ENCODE measurements at regions not wholly inside any gene's neighbourhood (a gene's known extent, or its start where the extent isn't known, plus 50 kb on each side); places are given as distances from the start of the nearest gene placed in this dataset.

DNA sequence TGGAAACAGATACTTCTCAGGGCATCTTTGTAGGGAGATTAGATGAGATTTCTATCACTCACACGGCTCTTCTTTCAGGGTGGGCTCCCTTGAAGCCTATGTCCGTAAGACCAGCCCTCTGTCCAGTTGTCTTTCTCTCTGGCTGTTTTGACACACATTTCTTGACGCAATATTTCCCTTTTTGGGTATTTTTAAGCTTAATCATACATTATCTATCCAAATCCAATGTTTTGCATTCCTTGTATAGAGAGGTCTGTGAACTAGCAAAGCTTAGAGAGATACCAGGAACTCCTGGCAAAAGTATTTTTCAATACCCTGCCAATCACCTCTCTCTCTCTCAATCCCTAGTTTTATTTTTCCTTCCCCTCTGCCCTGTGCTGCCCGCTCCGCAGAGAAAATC lies 79.3 kb downstream of the EOMES start:
- no peak overlapping the region for H3K27ac Mint-ChIP-seq (ENCODE audit: low read depth, unreplicated experiment)
- TF ChIP-seq, protein P1, sequence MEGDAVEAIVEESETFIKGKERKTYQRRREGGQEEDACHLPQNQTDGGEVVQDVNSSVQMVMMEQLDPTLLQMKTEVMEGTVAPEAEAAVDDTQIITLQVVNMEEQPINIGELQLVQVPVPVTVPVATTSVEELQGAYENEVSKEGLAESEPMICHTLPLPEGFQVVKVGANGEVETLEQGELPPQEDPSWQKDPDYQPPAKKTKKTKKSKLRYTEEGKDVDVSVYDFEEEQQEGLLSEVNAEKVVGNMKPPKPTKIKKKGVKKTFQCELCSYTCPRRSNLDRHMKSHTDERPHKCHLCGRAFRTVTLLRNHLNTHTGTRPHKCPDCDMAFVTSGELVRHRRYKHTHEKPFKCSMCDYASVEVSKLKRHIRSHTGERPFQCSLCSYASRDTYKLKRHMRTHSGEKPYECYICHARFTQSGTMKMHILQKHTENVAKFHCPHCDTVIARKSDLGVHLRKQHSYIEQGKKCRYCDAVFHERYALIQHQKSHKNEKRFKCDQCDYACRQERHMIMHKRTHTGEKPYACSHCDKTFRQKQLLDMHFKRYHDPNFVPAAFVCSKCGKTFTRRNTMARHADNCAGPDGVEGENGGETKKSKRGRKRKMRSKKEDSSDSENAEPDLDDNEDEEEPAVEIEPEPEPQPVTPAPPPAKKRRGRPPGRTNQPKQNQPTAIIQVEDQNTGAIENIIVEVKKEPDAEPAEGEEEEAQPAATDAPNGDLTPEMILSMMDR (IDR thresholded peaks at IDR 0.05; ENCODE audit: unreplicated experiment), result no peak
- BruUV-seq (replicated peaks), result no TSS peak
- ChIA-PET CTCF (interaction anchor here (0.6 to 1.1 kb wide), 3 partner anchors 9 to 683 kb away, joined by 3 to 6 read pairs (median 3); no protein-coding TSS in a partner anchor), POLR2A (interaction anchor here (0.6 kb wide), 1 partner anchor 706 kb away, joined by 3 read pairs; the partner anchor contains the start of genes AZI2 and ZCWPW2)
- no peak overlapping the region for H3K4me3 Mint-ChIP-seq (ENCODE audit: unreplicated experiment)
- intact Hi-C loops (cut with micrococcal nuclease), result no loop called here
- H3K4me1 Mint-ChIP-seq (ENCODE audit: insufficient read depth, unreplicated experiment), result no peaks in the 10 kb centered on the region
- no peaks in the 10 kb centered on the region for H3K27me3 Mint-ChIP-seq (ENCODE audit: insufficient read depth, unreplicated experiment)
- H3K9me3 Mint-ChIP-seq (ENCODE audit: unreplicated experiment), result no peaks in the 10 kb centered on the region
- no peaks in the 10 kb centered on the region for H3K36me3 Mint-ChIP-seq (ENCODE audit: insufficient read depth, unreplicated experiment)
- DNase-seq (ENCODE audit: unreplicated experiment), result no peak

DNA sequence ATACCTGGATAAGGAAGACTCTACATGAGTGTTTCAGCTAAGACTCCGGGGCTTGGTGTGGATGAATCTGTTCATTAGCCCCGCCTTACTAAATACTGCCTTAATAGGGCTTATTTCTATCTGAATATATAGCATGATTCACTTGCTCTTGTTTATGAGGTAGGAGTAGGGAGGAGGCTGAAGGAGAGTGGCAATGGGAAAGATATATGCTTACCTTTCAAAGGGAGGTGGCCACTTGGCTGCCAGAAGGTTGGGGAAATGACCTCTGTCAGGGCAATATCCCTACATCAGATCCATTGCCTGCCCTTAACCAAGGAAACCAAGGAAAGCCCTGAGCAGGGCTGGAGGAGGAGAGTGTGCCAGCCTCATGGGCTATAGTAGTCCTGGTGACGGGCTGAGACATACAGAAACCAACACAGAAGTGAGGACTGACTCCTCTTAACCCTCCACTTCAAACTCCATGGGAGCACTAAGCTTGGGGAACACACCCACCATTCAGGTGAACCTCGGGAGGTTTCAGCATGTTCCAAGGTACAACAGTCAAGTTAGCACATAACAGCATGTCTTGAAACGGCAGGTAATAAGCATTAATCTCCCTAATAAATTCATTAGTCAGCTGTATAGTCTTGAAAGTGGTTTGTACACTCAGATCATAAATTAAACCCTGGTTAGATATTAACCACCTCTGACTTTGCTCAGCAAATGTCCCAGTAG lies 80.1 kb downstream of the EOMES start:
- Mint-ChIP-seq H3K4me1 (ENCODE audit: insufficient read depth, unreplicated experiment) (no peaks in the 10 kb centered on the region), H3K36me3 (ENCODE audit: insufficient read depth, unreplicated experiment) (no peaks in the 10 kb centered on the region), H3K27ac (ENCODE audit: low read depth, unreplicated experiment) (no peak overlapping the region), H3K27me3 (ENCODE audit: insufficient read depth, unreplicated experiment) (no peaks in the 10 kb centered on the region), H3K4me3 (ENCODE audit: unreplicated experiment) (no peak overlapping the region), H3K9me3 (ENCODE audit: unreplicated experiment) (no peaks in the 10 kb centered on the region)
- DNase-seq (ENCODE audit: unreplicated experiment), result no peak
- intact Hi-C loops (cut with micrococcal nuclease), result no loop called here
- ChIA-PET CTCF (interaction anchor here (0.6 to 1.5 kb wide), 5 partner anchors 10 to 684 kb away, joined by 3 to 7 read pairs (median 3); no protein-coding TSS in a partner anchor), POLR2A (no interaction called here)
- TF ChIP-seq, protein P1 (IDR thresholded peaks at IDR 0.05; ENCODE audit: unreplicated experiment), result no peak
- BruUV-seq (replicated peaks), result no TSS peak

DNA sequence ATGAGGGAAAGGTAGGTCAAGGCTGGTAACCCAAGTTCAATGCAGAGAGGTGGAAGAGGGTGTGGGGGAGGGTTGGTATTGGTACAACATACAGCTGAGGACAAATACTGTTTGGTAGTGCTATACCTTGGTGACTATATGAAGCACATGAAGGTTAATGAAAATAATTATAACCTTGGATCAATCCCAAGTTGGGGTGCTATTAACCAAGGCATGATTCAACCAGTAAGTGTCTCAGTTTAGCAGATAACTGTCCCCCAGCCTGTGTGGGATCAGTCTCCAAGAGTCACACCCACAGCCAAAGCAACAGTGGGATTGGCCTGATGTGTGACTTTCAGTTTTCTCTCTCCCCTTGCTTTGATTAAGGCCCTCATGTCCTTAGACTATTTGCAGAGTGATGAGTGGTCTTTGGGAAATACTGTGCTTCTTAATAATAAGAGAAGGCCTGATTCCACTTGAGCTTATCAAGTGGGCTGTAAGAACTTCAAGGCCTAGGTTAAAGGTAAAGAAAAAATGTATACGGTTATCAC lies 80.8 kb downstream of the EOMES start:
- no peaks in the 10 kb centered on the region for H3K9me3 Mint-ChIP-seq (ENCODE audit: unreplicated experiment)
- H3K4me1 Mint-ChIP-seq (ENCODE audit: insufficient read depth, unreplicated experiment), result no peaks in the 10 kb centered on the region
- no TSS peak for BruUV-seq (replicated peaks)
- no peaks in the 10 kb centered on the region for H3K36me3 Mint-ChIP-seq (ENCODE audit: insufficient read depth, unreplicated experiment)
- ChIA-PET CTCF (interaction anchor here (0.9 to 1.5 kb wide), 3 partner anchors 10 to 17 kb away, joined by 3 to 7 read pairs (median 3); no protein-coding TSS in a partner anchor), POLR2A (no interaction called here)
- no peak for DNase-seq (ENCODE audit: unreplicated experiment)
- TF ChIP-seq, protein P1 (IDR thresholded peaks at IDR 0.05; ENCODE audit: unreplicated experiment), result no peak
- intact Hi-C loops (cut with micrococcal nuclease), result no loop called here
- no peak overlapping the region for H3K27ac Mint-ChIP-seq (ENCODE audit: low read depth, unreplicated experiment)
- no peak overlapping the region for H3K4me3 Mint-ChIP-seq (ENCODE audit: unreplicated experiment)
- H3K27me3 Mint-ChIP-seq (ENCODE audit: insufficient read depth, unreplicated experiment), result no peaks in the 10 kb centered on the region

DNA sequence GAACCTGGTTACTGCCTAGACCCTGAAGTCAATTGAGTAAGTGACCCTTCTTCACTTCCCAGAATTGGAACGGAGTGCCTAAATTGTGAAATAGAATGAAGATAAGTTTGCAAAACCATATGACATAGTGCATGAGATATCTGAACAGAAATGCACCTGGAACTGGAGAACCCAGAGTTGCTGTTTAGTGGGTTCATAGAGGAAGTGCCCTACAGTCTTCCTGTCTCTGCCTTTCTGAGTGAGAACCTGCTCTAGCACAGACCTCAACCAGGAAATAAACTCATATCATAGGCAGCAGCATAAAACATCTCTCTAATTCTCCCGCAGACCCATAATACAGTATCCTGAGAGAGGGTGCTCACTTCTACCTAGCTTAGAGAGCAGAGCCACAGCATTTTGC lies 82.9 kb downstream of the EOMES start:
- BruUV-seq (replicated peaks), result no TSS peak
- TF ChIP-seq, protein P1 (IDR thresholded peaks at IDR 0.05; ENCODE audit: unreplicated experiment), result no peak
- no peaks in the 10 kb centered on the region for H3K27me3 Mint-ChIP-seq (ENCODE audit: insufficient read depth, unreplicated experiment)
- H3K4me1 Mint-ChIP-seq (ENCODE audit: insufficient read depth, unreplicated experiment), result no peaks in the 10 kb centered on the region
- H3K9me3 Mint-ChIP-seq (ENCODE audit: unreplicated experiment), result no peaks in the 10 kb centered on the region
- intact Hi-C loops (cut with micrococcal nuclease), result no loop called here
- CTCF ChIA-PET, result no interaction called here
- DNase-seq (ENCODE audit: unreplicated experiment), result no peak
- H3K4me3 Mint-ChIP-seq (ENCODE audit: unreplicated experiment), result no peak overlapping the region
- no peaks in the 10 kb centered on the region for H3K36me3 Mint-ChIP-seq (ENCODE audit: insufficient read depth, unreplicated experiment)
- POLR2A ChIA-PET, result no interaction called here
- no peak overlapping the region for H3K27ac Mint-ChIP-seq (ENCODE audit: low read depth, unreplicated experiment)

All from MCF 10A (cell line).